ENCODE measurements at regions not wholly inside any gene's neighbourhood (a gene's known extent, or its start where the extent isn't known, plus 50 kb on each side); places are given as distances from the start of the nearest gene placed in this dataset.
"Not testable (repeated sequence)": the region's sequence is repeated elsewhere in the genome, so short reads cannot be mapped to it uniquely, and the experiment has no call there.

GRCh38 chr3:72080800-72081199 is 295.9 kb upstream of the PROK2 start:
- DNase-seq: no peak
- Histone ChIP-seq H3K36me3 (ENCODE audit: control insufficient read depth, insufficient read depth, low read length) (no peaks in the 10 kb centered on the region), H3K27ac (ENCODE audit: low read length) (no peak overlapping the region), H3K9me3 (ENCODE audit: control insufficient read depth, low read depth, low read length) (no peaks in the 10 kb centered on the region), H3K4me3 (ENCODE audit: low read length) (no peak overlapping the region), H3K27me3 (ENCODE audit: control insufficient read depth, insufficient read depth, low read length) (peaks cover 3% of the 10 kb centered on the region), H3K4me1 (ENCODE audit: control insufficient read depth, insufficient read depth, low read length) (no peaks in the 10 kb centered on the region)
- WGBS (ENCODE audit: insufficient coverage, low lambda C conversion rate): 92% methylated on average over 2 of the region's 5 CpGs

DNA sequence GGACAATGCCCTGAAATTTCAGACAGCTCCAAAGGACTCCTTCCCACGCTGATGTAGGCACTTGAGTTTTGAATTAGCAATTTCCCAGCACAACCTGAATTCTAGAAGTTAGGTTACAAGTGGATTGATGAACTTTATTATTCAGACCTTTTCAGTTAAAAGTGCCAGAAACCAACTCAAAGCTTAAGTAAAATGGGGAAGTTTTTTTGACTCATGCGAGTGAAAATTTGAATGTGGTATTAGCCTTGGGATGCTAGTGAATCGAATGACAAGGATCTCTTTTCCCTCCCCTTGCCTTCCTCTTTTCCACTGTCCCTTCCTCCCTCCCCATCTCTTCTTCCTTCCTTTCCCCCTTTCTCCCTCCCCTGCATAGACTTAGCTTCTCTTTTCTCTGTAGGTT is 295.1 kb upstream of the PROK2 start:
- DNase-seq: no peak
- WGBS (ENCODE audit: insufficient coverage, low lambda C conversion rate): no CpG with 5 or more reads among the region's 3 CpGs
- no peak overlapping the region for H3K27ac ChIP-seq (ENCODE audit: low read length)

GRCh38 chr3:72079369-72079872 is 294.5 kb upstream of the PROK2 start:
- no peak for DNase-seq
- no peaks in the 10 kb centered on the region for H3K36me3 ChIP-seq (ENCODE audit: control insufficient read depth, insufficient read depth, low read length)
- no peak overlapping the region for H3K4me3 ChIP-seq (ENCODE audit: low read length)
- H3K4me1 ChIP-seq (ENCODE audit: control insufficient read depth, insufficient read depth, low read length): no peaks in the 10 kb centered on the region
- peaks cover 9% of the 10 kb centered on the region for H3K9me3 ChIP-seq (ENCODE audit: control insufficient read depth, low read depth, low read length)
- H3K27ac ChIP-seq (ENCODE audit: low read length): no peak overlapping the region
- peaks cover 3% of the 10 kb centered on the region for H3K27me3 ChIP-seq (ENCODE audit: control insufficient read depth, insufficient read depth, low read length)
- WGBS (ENCODE audit: insufficient coverage, low lambda C conversion rate): no CpG with 5 or more reads among the region's 2 CpGs

More for the DNA sequence above, 295.1 kb upstream of the PROK2 start:
- H3K27me3 ChIP-seq (ENCODE audit: control insufficient read depth, insufficient read depth, low read length): peaks cover 3% of the 10 kb centered on the region
- H3K9me3 ChIP-seq (ENCODE audit: control insufficient read depth, low read depth, low read length): peaks cover 5% of the 10 kb centered on the region
- no peaks in the 10 kb centered on the region for H3K36me3 ChIP-seq (ENCODE audit: control insufficient read depth, insufficient read depth, low read length)
- H3K4me1 ChIP-seq (ENCODE audit: control insufficient read depth, insufficient read depth, low read length): no peaks in the 10 kb centered on the region
- H3K4me3 ChIP-seq (ENCODE audit: low read length): no peak overlapping the region

DNA sequence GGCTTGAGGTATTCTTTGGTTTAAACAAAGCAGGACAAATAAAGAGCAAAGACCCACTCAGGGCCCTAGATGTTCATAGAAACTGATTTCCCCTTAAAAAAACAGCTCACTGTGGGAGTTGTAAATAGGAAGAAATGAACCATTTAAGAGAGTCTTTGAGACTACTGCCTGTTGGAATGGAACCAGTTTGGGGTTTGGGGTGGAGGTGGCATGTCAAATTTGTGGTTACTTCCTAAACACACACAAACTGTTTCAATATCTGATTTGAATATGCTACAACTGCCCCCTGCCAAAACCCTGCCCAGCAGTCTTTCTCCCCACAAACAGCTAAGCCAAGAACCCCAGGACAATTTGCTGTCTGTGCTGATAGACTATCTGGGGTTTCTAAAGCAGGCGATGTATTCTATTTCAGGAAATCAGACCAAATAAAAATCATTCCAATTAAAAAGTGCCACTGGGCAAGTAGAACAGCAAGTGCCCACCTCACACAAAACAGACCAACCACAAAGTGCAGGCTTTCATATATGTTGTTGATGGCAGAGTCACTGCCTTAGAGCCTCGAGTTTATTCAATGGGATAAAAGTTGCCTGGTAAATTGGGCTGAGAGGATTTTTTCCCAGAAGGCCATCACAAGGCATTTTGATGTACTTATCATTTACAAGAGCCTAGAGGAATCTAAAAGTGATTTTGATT is 293.9 kb upstream of the PROK2 start:
- Histone ChIP-seq H3K27ac (ENCODE audit: low read length) (no peak overlapping the region), H3K4me1 (ENCODE audit: control insufficient read depth, insufficient read depth, low read length) (no peaks in the 10 kb centered on the region), H3K27me3 (ENCODE audit: control insufficient read depth, insufficient read depth, low read length) (peaks cover 3% of the 10 kb centered on the region), H3K36me3 (ENCODE audit: control insufficient read depth, insufficient read depth, low read length) (no peaks in the 10 kb centered on the region), H3K4me3 (ENCODE audit: low read length) (no peak overlapping the region), H3K9me3 (ENCODE audit: control insufficient read depth, low read depth, low read length) (peaks cover 12% of the 10 kb centered on the region)
- no peak for DNase-seq
- WGBS (ENCODE audit: insufficient coverage, low lambda C conversion rate): no CpG with 5 or more reads among the region's 2 CpGs

GRCh38 chr3:72077473-72078259 is 292.7 kb upstream of the PROK2 start:
- H3K27ac ChIP-seq (ENCODE audit: low read length): no peak overlapping the region
- WGBS (ENCODE audit: insufficient coverage, low lambda C conversion rate): no CpG with 5 or more reads among the region's 6 CpGs
- no peak for DNase-seq

GRCh38 chr3:72075848-72076247 is 290.9 kb upstream of the PROK2 start:
- H3K36me3 ChIP-seq (ENCODE audit: control insufficient read depth, insufficient read depth, low read length); H3K4me3 ChIP-seq (ENCODE audit: low read length); DNase-seq; H3K4me1 ChIP-seq (ENCODE audit: control insufficient read depth, insufficient read depth, low read length); H3K27ac ChIP-seq (ENCODE audit: low read length); H3K27me3 ChIP-seq (ENCODE audit: control insufficient read depth, insufficient read depth, low read length): not testable (repeated sequence)
- peaks cover 12% of the 10 kb centered on the region for H3K9me3 ChIP-seq (ENCODE audit: control insufficient read depth, low read depth, low read length)
- 96% methylated on average over 4 of the region's 7 CpGs for WGBS (ENCODE audit: insufficient coverage, low lambda C conversion rate)

More at GRCh38 chr3:72077473-72078259, 292.7 kb upstream of the PROK2 start:
- Histone ChIP-seq H3K9me3 (ENCODE audit: control insufficient read depth, low read depth, low read length) (peaks cover 12% of the 10 kb centered on the region), H3K36me3 (ENCODE audit: control insufficient read depth, insufficient read depth, low read length) (no peaks in the 10 kb centered on the region), H3K4me1 (ENCODE audit: control insufficient read depth, insufficient read depth, low read length) (no peaks in the 10 kb centered on the region), H3K4me3 (ENCODE audit: low read length) (no peak overlapping the region), H3K27me3 (ENCODE audit: control insufficient read depth, insufficient read depth, low read length) (peaks cover 3% of the 10 kb centered on the region)

GRCh38 chr3:72071624-72072023 is 286.7 kb upstream of the PROK2 start:
- Histone ChIP-seq H3K27ac (ENCODE audit: low read length) (no peak overlapping the region), H3K4me3 (ENCODE audit: low read length) (no peak overlapping the region), H3K9me3 (ENCODE audit: control insufficient read depth, low read depth, low read length) (peaks cover 12% of the 10 kb centered on the region), H3K4me1 (ENCODE audit: control insufficient read depth, insufficient read depth, low read length) (no peaks in the 10 kb centered on the region), H3K36me3 (ENCODE audit: control insufficient read depth, insufficient read depth, low read length) (no peaks in the 10 kb centered on the region), H3K27me3 (ENCODE audit: control insufficient read depth, insufficient read depth, low read length) (no peaks in the 10 kb centered on the region)
- no CpG with 5 or more reads among the region's 2 CpGs for WGBS (ENCODE audit: insufficient coverage, low lambda C conversion rate)
- no peak for DNase-seq

DNA sequence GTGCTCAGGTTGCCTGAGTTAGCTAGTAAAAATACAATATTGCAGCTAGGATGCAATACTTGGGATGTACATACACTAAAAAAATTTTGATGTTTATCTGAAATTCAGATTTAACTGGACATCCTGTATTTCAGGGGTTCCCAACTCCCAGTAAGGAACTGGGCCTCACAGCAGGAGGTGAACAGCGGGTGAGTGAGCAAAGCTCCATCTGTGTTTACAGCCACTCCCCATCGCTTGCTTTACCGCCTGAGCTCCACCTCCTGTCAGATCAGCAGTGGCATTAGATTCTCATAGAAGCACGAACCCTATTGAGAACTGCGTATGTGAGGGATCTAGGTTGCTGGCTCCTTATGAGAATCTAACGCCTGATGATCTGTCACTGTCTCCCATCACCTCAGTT is 285.1 kb upstream of the PROK2 start:
- no peak overlapping the region for H3K4me3 ChIP-seq (ENCODE audit: low read length)
- H3K4me1 ChIP-seq (ENCODE audit: control insufficient read depth, insufficient read depth, low read length): no peaks in the 10 kb centered on the region
- H3K9me3 ChIP-seq (ENCODE audit: control insufficient read depth, low read depth, low read length): peaks cover 7% of the 10 kb centered on the region
- no peak overlapping the region for H3K27ac ChIP-seq (ENCODE audit: low read length)
- no peaks in the 10 kb centered on the region for H3K36me3 ChIP-seq (ENCODE audit: control insufficient read depth, insufficient read depth, low read length)
- no CpG with 5 or more reads among the region's 6 CpGs for WGBS (ENCODE audit: insufficient coverage, low lambda C conversion rate)
- H3K27me3 ChIP-seq (ENCODE audit: control insufficient read depth, insufficient read depth, low read length): no peaks in the 10 kb centered on the region
- peak in 1 of 2 donors; percentile 24 for DNase-seq

DNA sequence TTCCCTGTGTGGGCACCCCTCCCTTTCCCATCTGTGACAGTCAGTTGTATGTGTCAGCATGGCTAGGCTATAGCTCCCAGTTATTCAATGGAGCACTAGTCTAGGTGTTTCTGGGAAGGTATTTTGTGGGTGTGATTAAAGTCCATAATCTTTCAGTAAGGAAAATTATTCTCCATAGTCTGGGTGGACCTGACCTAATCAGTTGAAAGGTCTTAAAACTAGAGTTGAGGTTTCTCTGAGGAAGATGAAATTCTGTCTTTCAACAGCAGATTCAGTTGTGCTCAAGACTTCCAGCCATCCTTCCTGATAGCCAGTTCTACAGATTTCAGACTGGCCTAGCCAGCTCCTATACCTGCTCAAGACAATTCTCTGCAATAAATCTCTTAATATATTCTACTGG is 284.6 kb upstream of the PROK2 start:
- peaks cover 3% of the 10 kb centered on the region for H3K9me3 ChIP-seq (ENCODE audit: control insufficient read depth, low read depth, low read length)
- DNase-seq: no peak
- H3K4me3 ChIP-seq (ENCODE audit: low read length): no peak overlapping the region
- H3K36me3 ChIP-seq (ENCODE audit: control insufficient read depth, insufficient read depth, low read length): no peaks in the 10 kb centered on the region
- H3K27me3 ChIP-seq (ENCODE audit: control insufficient read depth, insufficient read depth, low read length): no peaks in the 10 kb centered on the region
- H3K4me1 ChIP-seq (ENCODE audit: control insufficient read depth, insufficient read depth, low read length): no peaks in the 10 kb centered on the region
- H3K27ac ChIP-seq (ENCODE audit: low read length): no peak overlapping the region

DNA sequence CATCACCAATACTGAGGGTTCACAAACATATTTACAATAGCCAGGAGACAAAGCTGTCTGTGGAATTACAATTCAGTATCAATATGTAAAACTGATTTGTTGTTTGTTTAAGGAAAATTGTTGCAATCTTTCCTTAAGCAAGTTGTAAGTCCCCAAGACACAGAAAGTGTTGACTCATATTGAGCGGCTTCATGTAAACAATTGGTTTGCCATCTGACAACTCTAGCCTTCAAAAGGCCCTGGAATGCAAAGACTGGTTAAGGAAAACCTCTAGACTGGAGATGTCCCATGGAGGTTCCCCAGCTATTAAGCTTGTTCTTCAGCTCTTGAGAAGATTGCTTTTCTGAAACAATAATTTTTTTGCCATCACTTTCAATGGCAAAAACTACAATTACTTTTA is 283.7 kb upstream of the PROK2 start:
- Histone ChIP-seq H3K4me3 (ENCODE audit: low read length) (no peak overlapping the region), H3K36me3 (ENCODE audit: control insufficient read depth, insufficient read depth, low read length) (no peaks in the 10 kb centered on the region), H3K9me3 (ENCODE audit: control insufficient read depth, low read depth, low read length) (no peaks in the 10 kb centered on the region), H3K27ac (ENCODE audit: low read length) (no peak overlapping the region), H3K27me3 (ENCODE audit: control insufficient read depth, insufficient read depth, low read length) (no peaks in the 10 kb centered on the region), H3K4me1 (ENCODE audit: control insufficient read depth, insufficient read depth, low read length) (no peaks in the 10 kb centered on the region)
- DNase-seq: no peak
- no CpG with 5 or more reads among the region's 1 CpG for WGBS (ENCODE audit: insufficient coverage, low lambda C conversion rate)
